SK-N-SH (cell line): ENCODE measurements at regions not wholly inside any gene's neighbourhood (a gene's known extent, or its start where the extent isn't known, plus 50 kb on each side); places are given as distances from the start of the nearest gene placed in this dataset.

ENCODE experiments used
- CTCF ChIA-PET: fragments of 300-600, 350-600 bp; formaldehyde crosslinking; extraction: SDS; loops from one replicate; lab custom pipeline; 2021; lab: Yijun Ruan, JAX
- POLR2A ChIA-PET: fragments of 350-600 bp; sonication (Branson Sonifier 250); formaldehyde crosslinking; extraction: SDS; loops from one replicate; lab custom pipeline; 2020; ENCODE audit warnings: antibody characterized with exemption, inconsistent platforms; lab: Yijun Ruan, JAX
- DNase-seq: peaks from one replicate; pipeline ENCODE4 v3.0.0; 2012
- H2AFZ ChIP-seq: fragments of 200-600 bp; sonication (generic); 2 replicates; pipeline ENCODE4 v1.8.1; 2016; ENCODE audit warnings: antibody characterized with exemption, mild to moderate bottlenecking, low read depth
- H3F3A ChIP-seq: fragments of 200-600 bp; sonication (generic); replicated peaks from 2 replicates; pipeline ENCODE3; 2016; ENCODE audit warnings: antibody characterized with exemption, mild to moderate bottlenecking; ENCODE audit not compliant: insufficient read depth
- H3K27ac ChIP-seq, 2 experiments: fragments of 200-500 bp in 1 of 2; fragments of 200-600 bp in 1 of 2; sonication (Bioruptor generic) in 1 of 2; sonication (generic), shearing (Covaris generic) in 1 of 2; 2 replicates each; pipeline versions ENCODE4 v1.5.1 to v1.6.1; 2014 to 2016; ENCODE audit warnings: low read depth in 2 of 2, inconsistent platforms in 1 of 2, low read length in 1 of 2, mild to moderate bottlenecking in 1 of 2, mixed read lengths in 1 of 2
- H3K27me3 ChIP-seq: fragments of 200-600 bp; sonication (generic), shearing (Covaris generic); 2 replicates; pipeline ENCODE4 v1.6.1; 2016; ENCODE audit warnings: mixed run types; ENCODE audit not compliant: insufficient read depth
- H3K36me3 ChIP-seq, 2 experiments: fragments of 200-500 bp in 1 of 2; fragments of 200-600 bp in 1 of 2; sonication (Bioruptor generic) in 1 of 2; sonication (generic) in 1 of 2; replicated peaks in 1 of 2; 2 replicates each; pipeline versions ENCODE3 to v1.5.1; 2014 to 2016; ENCODE audit warnings: low read length in 1 of 2, mild to moderate bottlenecking in 1 of 2; ENCODE audit not compliant: insufficient read depth in 2 of 2, control insufficient read depth in 1 of 2
- H3K4me1 ChIP-seq, 2 experiments: fragments of 200-500 bp in 1 of 2; fragments of 200-600 bp in 1 of 2; sonication (Bioruptor generic) in 1 of 2; sonication (generic), shearing (Covaris generic) in 1 of 2; 2 replicates each; pipeline versions ENCODE4 v1.5.1 to v1.6.1; 2014 to 2016; ENCODE audit warnings: low read depth in 1 of 2, low read length in 1 of 2, mixed run types in 1 of 2; ENCODE audit not compliant: insufficient read depth in 2 of 2, control insufficient read depth in 1 of 2
- H3K4me2 ChIP-seq: fragments of 200-600 bp; sonication (generic), shearing (Covaris generic); 2 replicates; pipeline ENCODE4 v1.6.1; 2017; ENCODE audit warnings: mixed run types
- H3K4me3 ChIP-seq, 2 experiments: fragments of 200-500 bp in 1 of 2; fragments of 200-600 bp in 1 of 2; sonication (Bioruptor generic) in 1 of 2; sonication (generic), shearing (Covaris generic) in 1 of 2; 2 replicates each; pipeline versions ENCODE4 v1.5.1 to v1.8.1; 2014 to 2016; ENCODE audit warnings: low read depth in 2 of 2, inconsistent platforms in 1 of 2, low read length in 1 of 2, mild to moderate bottlenecking in 1 of 2, mixed read lengths in 1 of 2, moderate library complexity in 1 of 2
- H3K79me2 ChIP-seq: fragments of 200-600 bp; sonication (generic); 2 replicates; pipeline ENCODE4 v1.8.1; 2017; ENCODE audit warnings: mild to moderate bottlenecking; ENCODE audit not compliant: insufficient read depth
- H3K9ac ChIP-seq: fragments of 200-600 bp; sonication (generic); 2 replicates; pipeline ENCODE4 v1.6.1; 2017; ENCODE audit warnings: mixed run types
- H3K9me2 ChIP-seq: fragments of 200-600 bp; sonication (generic); 2 replicates; pipeline ENCODE4 v1.6.1; 2017; ENCODE audit warnings: mixed run types
- H3K9me3 ChIP-seq: fragments of 200-600 bp; sonication (generic); 2 replicates; pipeline ENCODE4 v1.6.1; 2017; ENCODE audit warnings: mixed run types, mild to moderate bottlenecking, moderate library complexity
- H4K20me1 ChIP-seq: fragments of 200-600 bp; sonication (generic); 2 replicates; pipeline ENCODE4 v1.6.1; 2017; ENCODE audit warnings: mild to moderate bottlenecking, mixed run types; ENCODE audit not compliant: insufficient read depth
- CTCF ChIP-seq: fragments of 200-600 bp; sonication (generic); IDR thresholded peaks from 2 replicates; pipeline ENCODE4 v1.6.1; 2017; ENCODE audit warnings: antibody characterized with exemption, mild to moderate bottlenecking, moderate library complexity
- EP300 ChIP-seq, 2 experiments: IDR thresholded peaks; 2 replicates each; pipeline versions ENCODE4 v1.4.0 to v1.6.1; 2012; ENCODE audit warnings: borderline replicate concordance in 1 of 2, low read depth in 1 of 2, low read length in 1 of 2
- EZH2phosphoT487 ChIP-seq: fragments of 200-600 bp; sonication (generic); IDR thresholded peaks from 2 replicates; pipeline ENCODE4 v1.6.1; 2017; ENCODE audit warnings: low read depth, mixed run types, mild to moderate bottlenecking, antibody characterized with exemption, moderate library complexity, borderline replicate concordance
- FOSL2 ChIP-seq: IDR thresholded peaks from 2 replicates; pipeline ENCODE4 v1.4.0; 2012; ENCODE audit warnings: low read depth, mild to moderate bottlenecking, moderate library complexity, borderline replicate concordance
- FOXJ3 ChIP-seq: sonication (generic); formaldehyde crosslinking; IDR thresholded peaks from 2 replicates; pipeline ENCODE4 v1.5.1; 2020; ENCODE audit warnings: mild to moderate bottlenecking, missing genetic modification reagents
- GABPA ChIP-seq: IDR thresholded peaks from 2 replicates; pipeline ENCODE4 v1.4.0; 2012; ENCODE audit warnings: low read depth, mild to moderate bottlenecking
- JUND ChIP-seq: IDR thresholded peaks from 2 replicates; pipeline ENCODE4 v1.4.0; 2012
- MAX ChIP-seq: IDR thresholded peaks from 2 replicates; pipeline ENCODE4 v1.4.0; 2012; ENCODE audit warnings: low read depth
- MEF2A ChIP-seq: IDR thresholded peaks from 2 replicates; pipeline ENCODE4 v1.4.0; 2012; ENCODE audit warnings: low read depth, borderline replicate concordance
- MXI1 ChIP-seq: IDR thresholded peaks from 2 replicates; pipeline ENCODE4 v1.6.1; 2012; ENCODE audit warnings: mild to moderate bottlenecking, low read depth, low read length, improper control_type of control experiment
- PBX3 ChIP-seq: IDR thresholded peaks from 2 replicates; pipeline ENCODE4; 2012
- POLR2AphosphoS5 ChIP-seq: IDR thresholded peaks from 2 replicates; pipeline ENCODE4 v1.6.1; 2012; ENCODE audit warnings: low read depth, low read length
- RAD21 ChIP-seq: IDR thresholded peaks from 2 replicates; pipeline ENCODE4 v1.6.1; 2012; ENCODE audit warnings: mild to moderate bottlenecking, low read length
- RFX5 ChIP-seq: IDR thresholded peaks from 2 replicates; pipeline ENCODE4 v1.6.1; 2012; ENCODE audit warnings: mild to moderate bottlenecking, improper control_type of control experiment, low read length
- RXRA ChIP-seq: IDR thresholded peaks from 2 replicates; pipeline ENCODE4 v1.4.0; 2012; ENCODE audit warnings: low read depth, mild to moderate bottlenecking, borderline replicate concordance
- SIN3A ChIP-seq: IDR thresholded peaks from 2 replicates; pipeline ENCODE4 v1.6.1; 2012; ENCODE audit warnings: low read depth, mild to moderate bottlenecking, low read length, moderate library complexity, borderline replicate concordance
- USF1 ChIP-seq: IDR thresholded peaks from 2 replicates; pipeline ENCODE4 v1.4.0; 2012; ENCODE audit warnings: low read depth, borderline replicate concordance
- USF2 ChIP-seq: fragments of 150-350 bp; IDR thresholded peaks from 2 replicates; pipeline ENCODE4 v1.6.1; 2017; ENCODE audit warnings: antibody characterized with exemption, low read length, low read depth, borderline replicate concordance
- YY1 ChIP-seq: IDR thresholded peaks from 2 replicates; pipeline ENCODE4 v1.4.0; 2012; ENCODE audit warnings: low read depth, mild to moderate bottlenecking
- WGBS: methylation state at CpG from one replicate; pipeline ENCODE4 v1.1.6; 2017; ENCODE audit warnings: low lambda C conversion rate; 5-methylcytosine and 5-hydroxymethylcytosine counted together

- Histone ChIP-seq H3K4me3 (no peak overlapping the region), H4K20me1 (no peaks in the 10 kb centered on the region), H3K9ac (no peak overlapping the region), H3K9me2 (no peaks in the 10 kb centered on the region), H3K27ac (no peak overlapping the region), H3K79me2 (no peaks in the 10 kb centered on the region), H2AFZ (no peak overlapping the region), H3K4me2 (no peak overlapping the region), H3F3A (no peaks in the 10 kb centered on the region), H3K9me3 (no peaks in the 10 kb centered on the region), H3K27me3 (no peaks in the 10 kb centered on the region), H3K36me3 (no peaks in the 10 kb centered on the region), H3K4me1 (no peaks in the 10 kb centered on the region)
- TF ChIP-seq MXI1: no peak
- no peak for TF ChIP-seq CTCF
- no peak for TF ChIP-seq GABPA
- TF ChIP-seq RAD21: no peak
- no peak for TF ChIP-seq JUND
- no peak for TF ChIP-seq EZH2phosphoT487
- no peak for TF ChIP-seq YY1
- TF ChIP-seq POLR2AphosphoS5: no peak
- no peak for TF ChIP-seq MEF2A
- no peak for DNase-seq
- CTCF ChIA-PET: no interaction called here
- POLR2A ChIA-PET: no interaction called here
Observed at GRCh38 chr11:44374001-44374400, 64.1 kb upstream of the ALX4 start.

- no peak overlapping the region for H3K9ac ChIP-seq
- CTCF ChIA-PET: no interaction called here
Observed at GRCh38 chr11:44376423-44376822, 66.5 kb upstream of the ALX4 start.

More at GRCh38 chr11:44376423-44376822, 66.5 kb upstream of the ALX4 start:
- Histone ChIP-seq H3K9me2 (no peaks in the 10 kb centered on the region), H3K4me1 (no peaks in the 10 kb centered on the region), H3K4me3 (no peak overlapping the region), H3K36me3 (no peaks in the 10 kb centered on the region), H3K79me2 (no peaks in the 10 kb centered on the region), H2AFZ (no peak overlapping the region), H3K27ac (no peak overlapping the region), H4K20me1 (no peaks in the 10 kb centered on the region), H3K9me3 (no peaks in the 10 kb centered on the region), H3K27me3 (no peaks in the 10 kb centered on the region), H3F3A (no peaks in the 10 kb centered on the region), H3K4me2 (no peak overlapping the region)
- TF ChIP-seq RXRA (no peak), FOSL2 (no peak), RFX5 (no peak), RAD21 (no peak), SIN3A (no peak), EP300 (IDR thresholded peaks at IDR 0.05; ENCODE audit: borderline replicate concordance in 1 of 2, low read depth in 1 of 2, low read length in 1 of 2) (no peak), POLR2AphosphoS5 (no peak), USF1 (no peak), PBX3 (no peak), MXI1 (no peak), GABPA (no peak), FOXJ3 (CRISPR knock-in tag) (no peak), EZH2phosphoT487 (no peak), USF2 (no peak), MAX (no peak), JUND (no peak)
- 50% methylated on average over 1 of the region's 4 CpGs for WGBS
- DNase-seq: no peak
- POLR2A ChIA-PET: no interaction called here
